Glutamatergic neuron (in vitro differentiated cells): ENCODE measurements at regions not wholly inside any gene's neighbourhood (a gene's known extent, or its start where the extent isn't known, plus 50 kb on each side); places are given as distances from the start of the nearest gene placed in this dataset.

ENCODE experiments used
- DNase-seq: peaks from one replicate; pipeline ENCODE4 v3.0.0; 2022
- H3K27ac Mint-ChIP-seq: one replicate; pipeline ENCODE4 v1.8.0; 2020; ENCODE audit warnings: mild to moderate bottlenecking, mixed read lengths, inconsistent platforms; ENCODE audit not compliant: unreplicated experiment
- H3K27me3 Mint-ChIP-seq: one replicate; pipeline ENCODE4 v1.8.0; 2020; ENCODE audit warnings: mild to moderate bottlenecking, moderate library complexity, mixed read lengths, inconsistent platforms; ENCODE audit not compliant: unreplicated experiment
- H3K36me3 Mint-ChIP-seq: one replicate; pipeline ENCODE4 v1.8.0; 2020; ENCODE audit warnings: mild to moderate bottlenecking, mixed read lengths, inconsistent platforms; ENCODE audit not compliant: unreplicated experiment
- H3K4me1 Mint-ChIP-seq: one replicate; pipeline ENCODE4 v1.8.0; 2020; ENCODE audit warnings: mild to moderate bottlenecking, low read depth, mixed read lengths, inconsistent platforms; ENCODE audit not compliant: unreplicated experiment
- H3K4me3 Mint-ChIP-seq: one replicate; pipeline ENCODE4 v1.8.0; 2020; ENCODE audit warnings: mild to moderate bottlenecking, mixed read lengths, inconsistent platforms; ENCODE audit not compliant: unreplicated experiment
- H3K9me3 Mint-ChIP-seq: one replicate; pipeline ENCODE4 v1.8.0; 2020; ENCODE audit warnings: mild to moderate bottlenecking, moderate library complexity, mixed read lengths, inconsistent platforms; ENCODE audit not compliant: unreplicated experiment
- CTCF ChIP-seq: fragments of 200-600 bp; sonication (generic); IDR thresholded peaks from one replicate; pipeline ENCODE4 v1.5.0; 2021; ENCODE audit not compliant: partially characterized antibody, unreplicated experiment

GRCh38 chr3:87576752-87577151 is 300.4 kb upstream of the POU1F1 start:
- no peaks in the 10 kb centered on the region for H3K27me3 Mint-ChIP-seq
- DNase-seq, result no peak
- no peaks in the 10 kb centered on the region for H3K36me3 Mint-ChIP-seq
- H3K9me3 Mint-ChIP-seq, result no peaks in the 10 kb centered on the region
- TF ChIP-seq CTCF, result no peak
- H3K4me1 Mint-ChIP-seq, result no peaks in the 10 kb centered on the region
- H3K4me3 Mint-ChIP-seq, result no peak overlapping the region
- no peak overlapping the region for H3K27ac Mint-ChIP-seq

DNA sequence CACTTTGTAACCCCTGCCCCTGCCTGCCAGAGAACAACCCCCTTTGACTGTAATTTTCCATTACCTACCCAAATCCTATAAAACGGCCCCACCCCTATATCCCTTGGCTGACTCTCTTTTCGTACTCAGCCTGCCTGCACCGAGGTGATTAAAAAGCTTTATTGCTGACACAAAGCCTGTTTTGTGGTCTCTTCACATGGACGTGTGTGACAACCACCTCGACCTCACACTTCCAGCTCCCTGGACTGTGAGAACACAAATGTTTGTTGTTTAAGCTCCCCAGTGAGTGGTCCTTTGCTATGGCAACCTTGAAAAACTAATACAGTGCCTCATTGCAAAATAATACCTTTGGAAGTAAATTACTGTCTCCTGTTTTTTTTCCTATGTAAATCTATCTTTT is 299.2 kb upstream of the POU1F1 start:
- Mint-ChIP-seq H3K27me3 (no peaks in the 10 kb centered on the region), H3K4me3 (no peak overlapping the region), H3K36me3 (no peaks in the 10 kb centered on the region), H3K4me1 (no peaks in the 10 kb centered on the region), H3K27ac (no peak overlapping the region), H3K9me3 (no peaks in the 10 kb centered on the region)
- TF ChIP-seq CTCF, result no peak
- no peak for DNase-seq

GRCh38 chr3:87568331-87568730 is 291.9 kb upstream of the POU1F1 start:
- no peak for DNase-seq
- H3K4me1 Mint-ChIP-seq, result no peaks in the 10 kb centered on the region
- H3K27me3 Mint-ChIP-seq, result no peaks in the 10 kb centered on the region
- H3K36me3 Mint-ChIP-seq, result no peaks in the 10 kb centered on the region
- H3K9me3 Mint-ChIP-seq, result no peaks in the 10 kb centered on the region
- TF ChIP-seq CTCF, result no peak
- H3K27ac Mint-ChIP-seq, result no peak overlapping the region
- no peak overlapping the region for H3K4me3 Mint-ChIP-seq

DNA sequence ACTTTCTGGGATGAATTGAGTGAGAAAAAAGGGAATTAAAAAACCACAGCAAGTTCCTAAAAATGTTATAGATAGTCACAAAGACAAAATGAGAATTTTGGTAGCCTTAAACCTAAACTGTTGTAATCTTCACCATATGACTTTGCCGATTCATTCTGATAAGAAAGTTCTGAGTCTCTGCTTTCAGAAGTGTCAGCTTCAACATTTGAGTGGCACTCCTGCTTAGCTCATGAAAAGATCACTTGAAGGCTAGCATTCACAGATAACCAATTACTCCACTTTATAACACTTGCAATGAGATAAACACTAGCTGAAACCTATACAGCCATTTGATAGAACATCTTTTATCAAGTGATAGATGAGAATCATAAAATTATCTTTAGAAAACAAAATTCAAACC is 288.1 kb upstream of the POU1F1 start:
- no peak overlapping the region for H3K4me3 Mint-ChIP-seq
- no peaks in the 10 kb centered on the region for H3K4me1 Mint-ChIP-seq
- H3K9me3 Mint-ChIP-seq, result no peaks in the 10 kb centered on the region
- no peak overlapping the region for H3K27ac Mint-ChIP-seq
- no peaks in the 10 kb centered on the region for H3K36me3 Mint-ChIP-seq
- no peak for DNase-seq
- H3K27me3 Mint-ChIP-seq, result no peaks in the 10 kb centered on the region
- TF ChIP-seq CTCF, result no peak

GRCh38 chr3:87563712-87564111 is 287.3 kb upstream of the POU1F1 start:
- H3K36me3 Mint-ChIP-seq, result no peaks in the 10 kb centered on the region
- no peaks in the 10 kb centered on the region for H3K27me3 Mint-ChIP-seq
- H3K4me3 Mint-ChIP-seq, result no peak overlapping the region
- no peak for TF ChIP-seq CTCF
- no peaks in the 10 kb centered on the region for H3K9me3 Mint-ChIP-seq
- no peak for DNase-seq
- no peak overlapping the region for H3K27ac Mint-ChIP-seq
- H3K4me1 Mint-ChIP-seq, result no peaks in the 10 kb centered on the region
